ENCODE measurements at regions not wholly inside any gene's neighbourhood (a gene's known extent, or its start where the extent isn't known, plus 50 kb on each side); places are given as distances from the start of the nearest gene placed in this dataset.

DNA sequence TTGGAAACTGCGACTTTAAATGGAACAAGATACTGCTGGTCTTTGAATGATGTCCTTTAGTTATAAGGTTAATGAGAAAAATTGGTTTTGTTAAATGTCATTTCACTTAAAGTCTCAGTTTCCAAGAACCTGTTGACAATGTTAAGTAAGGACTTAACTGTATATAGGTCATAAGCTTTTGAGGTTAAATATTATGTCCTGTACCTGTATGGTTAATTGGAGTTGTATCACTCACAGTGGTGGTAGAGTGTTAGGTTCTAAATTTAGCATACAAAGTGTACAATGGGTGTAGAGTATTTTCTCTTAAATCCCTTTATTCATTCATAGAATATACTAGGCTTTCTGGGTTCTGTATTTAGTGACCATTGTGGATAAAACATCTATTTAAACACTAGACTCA, 110.2 kb downstream of the HAUS1 start:
- intact Hi-C loops (cut with micrococcal nuclease; ENCODE audit: unreplicated experiment): loop anchor here (5.0 kb wide), 1 partner anchor 42 kb away; a partner anchor contains a TSS
- no peak overlapping the region for H3K27ac Mint-ChIP-seq (ENCODE audit: unreplicated experiment)
- H3K36me3 ChIP-seq (ENCODE audit: control insufficient read depth, insufficient read depth, low read length): no peaks in the 10 kb centered on the region
- H3K27me3 ChIP-seq (replicated peaks; ENCODE audit: control insufficient read depth, insufficient read depth, low read length): no peaks in the 10 kb centered on the region
- H3K9me3 ChIP-seq: no peaks in the 10 kb centered on the region
- no peak for DNase-seq
- TF ChIP-seq, protein P1, sequence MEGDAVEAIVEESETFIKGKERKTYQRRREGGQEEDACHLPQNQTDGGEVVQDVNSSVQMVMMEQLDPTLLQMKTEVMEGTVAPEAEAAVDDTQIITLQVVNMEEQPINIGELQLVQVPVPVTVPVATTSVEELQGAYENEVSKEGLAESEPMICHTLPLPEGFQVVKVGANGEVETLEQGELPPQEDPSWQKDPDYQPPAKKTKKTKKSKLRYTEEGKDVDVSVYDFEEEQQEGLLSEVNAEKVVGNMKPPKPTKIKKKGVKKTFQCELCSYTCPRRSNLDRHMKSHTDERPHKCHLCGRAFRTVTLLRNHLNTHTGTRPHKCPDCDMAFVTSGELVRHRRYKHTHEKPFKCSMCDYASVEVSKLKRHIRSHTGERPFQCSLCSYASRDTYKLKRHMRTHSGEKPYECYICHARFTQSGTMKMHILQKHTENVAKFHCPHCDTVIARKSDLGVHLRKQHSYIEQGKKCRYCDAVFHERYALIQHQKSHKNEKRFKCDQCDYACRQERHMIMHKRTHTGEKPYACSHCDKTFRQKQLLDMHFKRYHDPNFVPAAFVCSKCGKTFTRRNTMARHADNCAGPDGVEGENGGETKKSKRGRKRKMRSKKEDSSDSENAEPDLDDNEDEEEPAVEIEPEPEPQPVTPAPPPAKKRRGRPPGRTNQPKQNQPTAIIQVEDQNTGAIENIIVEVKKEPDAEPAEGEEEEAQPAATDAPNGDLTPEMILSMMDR (IDR thresholded peaks at IDR 0.05; ENCODE audit: insufficient read depth in 1 of 2, low read depth in 1 of 2, low read length in 1 of 2, severe bottlenecking in 1 of 2, unreplicated experiment in 1 of 2): no peak
- POLR2A ChIA-PET: no interaction called here
- no peaks in the 10 kb centered on the region for H3K4me1 Mint-ChIP-seq (ENCODE audit: low read depth, unreplicated experiment)
- no peaks in the 10 kb centered on the region for H3K9me3 Mint-ChIP-seq (ENCODE audit: unreplicated experiment)
- no peak overlapping the region for H3K4me3 Mint-ChIP-seq (ENCODE audit: unreplicated experiment)
- CTCF ChIA-PET: no interaction called here
- H3K36me3 Mint-ChIP-seq (ENCODE audit: insufficient read depth, unreplicated experiment): peaks cover 18% of the 10 kb centered on the region
- no TSS peak for BruUV-seq (replicated peaks)
- no peaks in the 10 kb centered on the region for H3K27me3 Mint-ChIP-seq (ENCODE audit: insufficient read depth, unreplicated experiment)
- H3K4me3 ChIP-seq (ENCODE audit: low read depth, low read length): no peak overlapping the region
- no peaks in the 10 kb centered on the region for H3K4me1 ChIP-seq

DNA sequence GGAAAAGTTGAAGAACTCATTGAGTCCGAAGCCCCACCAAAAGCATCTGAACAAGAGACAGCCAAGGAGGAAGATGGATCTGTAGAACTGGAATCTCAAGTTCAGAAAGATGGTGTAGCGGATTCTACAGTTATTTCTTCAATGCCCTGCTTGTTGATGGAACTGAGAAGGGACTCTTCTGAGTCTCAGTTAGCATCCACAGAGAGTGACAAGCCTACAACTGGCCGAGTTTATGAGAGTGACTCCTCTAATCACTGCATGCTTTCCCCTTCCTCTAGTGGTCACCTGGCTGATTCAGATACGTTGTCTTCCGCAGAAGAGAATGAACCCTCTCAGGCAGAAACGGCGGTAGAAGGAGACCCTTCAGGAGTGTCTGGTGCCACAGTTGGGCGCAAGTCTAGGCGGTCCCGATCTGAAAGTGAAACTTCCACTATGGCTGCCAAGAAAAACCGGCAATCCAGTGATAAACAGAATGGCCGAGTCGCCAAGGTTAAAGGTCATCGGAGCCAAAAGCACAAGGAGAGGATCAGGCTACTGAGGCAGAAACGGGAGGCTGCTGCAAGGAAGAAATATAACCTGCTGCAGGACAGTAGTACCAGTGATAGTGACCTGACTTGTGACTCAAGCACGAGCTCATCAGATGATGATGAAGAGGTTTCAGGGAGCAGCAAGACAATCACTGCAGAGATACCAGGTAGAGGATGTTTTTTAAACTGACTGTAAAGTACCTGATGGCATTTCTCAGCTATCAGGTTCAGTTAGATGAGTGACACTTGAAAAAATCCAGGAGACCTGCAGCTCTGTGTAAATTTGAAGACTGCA, 111.9 kb downstream of the HAUS1 start:
- Histone ChIP-seq H3K4me3 (ENCODE audit: low read depth, low read length) (no peak overlapping the region), H3K27me3 (replicated peaks; ENCODE audit: control insufficient read depth, insufficient read depth, low read length) (no peaks in the 10 kb centered on the region)

DNA sequence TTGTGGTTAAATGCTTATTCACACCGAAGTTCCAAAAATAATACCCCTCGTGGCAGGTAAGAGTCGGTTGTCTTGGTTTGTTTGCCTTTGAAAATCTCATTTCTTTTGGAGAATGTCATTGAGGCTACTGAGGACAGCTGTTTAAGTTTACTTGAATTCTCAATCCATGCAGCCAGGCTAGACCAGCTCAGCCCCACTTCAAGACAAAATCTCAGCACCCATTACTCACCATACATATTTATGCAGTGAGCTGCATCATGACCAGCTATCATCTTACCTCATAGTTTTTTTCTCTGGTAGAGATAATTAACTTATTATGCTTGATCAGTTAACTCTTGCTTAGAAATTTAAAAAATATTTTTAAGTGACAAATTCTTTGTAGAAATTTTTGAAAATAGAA, 115.9 kb downstream of the HAUS1 start:
- Mint-ChIP-seq H3K36me3 (ENCODE audit: insufficient read depth, unreplicated experiment) (peaks cover 12% of the 10 kb centered on the region), H3K27ac (ENCODE audit: unreplicated experiment) (no peak overlapping the region), H3K27me3 (ENCODE audit: insufficient read depth, unreplicated experiment) (no peaks in the 10 kb centered on the region), H3K4me1 (ENCODE audit: low read depth, unreplicated experiment) (no peaks in the 10 kb centered on the region), H3K4me3 (ENCODE audit: unreplicated experiment) (no peak overlapping the region), H3K9me3 (ENCODE audit: unreplicated experiment) (no peaks in the 10 kb centered on the region)
- ChIA-PET POLR2A (no interaction called here), CTCF (no interaction called here)
- TF ChIP-seq, protein P1 (IDR thresholded peaks at IDR 0.05; ENCODE audit: insufficient read depth in 1 of 2, low read depth in 1 of 2, low read length in 1 of 2, severe bottlenecking in 1 of 2, unreplicated experiment in 1 of 2): no peak
- no peak for DNase-seq
- BruUV-seq (replicated peaks): no TSS peak
- H3K9me3 ChIP-seq: no peaks in the 10 kb centered on the region
- H3K4me1 ChIP-seq: no peaks in the 10 kb centered on the region
- no peak overlapping the region for H3K4me3 ChIP-seq (ENCODE audit: low read depth, low read length)
- no peaks in the 10 kb centered on the region for H3K27me3 ChIP-seq (replicated peaks; ENCODE audit: control insufficient read depth, insufficient read depth, low read length)
- no peaks in the 10 kb centered on the region for H3K36me3 ChIP-seq (ENCODE audit: control insufficient read depth, insufficient read depth, low read length)
- intact Hi-C loops (cut with micrococcal nuclease; ENCODE audit: unreplicated experiment): no loop called here

More for the DNA sequence above, 111.9 kb downstream of the HAUS1 start:
- H3K4me3 Mint-ChIP-seq (ENCODE audit: unreplicated experiment): no peak overlapping the region
- peaks cover 12% of the 10 kb centered on the region for H3K36me3 Mint-ChIP-seq (ENCODE audit: insufficient read depth, unreplicated experiment)
- H3K9me3 Mint-ChIP-seq (ENCODE audit: unreplicated experiment): no peaks in the 10 kb centered on the region
- no peaks in the 10 kb centered on the region for H3K36me3 ChIP-seq (ENCODE audit: control insufficient read depth, insufficient read depth, low read length)
- no peaks in the 10 kb centered on the region for H3K9me3 ChIP-seq
- no peak overlapping the region for H3K27ac Mint-ChIP-seq (ENCODE audit: unreplicated experiment)
- ChIA-PET POLR2A (no interaction called here), CTCF (interaction anchor here (0.8 kb wide), 1 partner anchor 43 kb away, joined by 3 read pairs; a partner anchor contains a TSS)
- TF ChIP-seq, protein P1 (IDR thresholded peaks at IDR 0.05; ENCODE audit: insufficient read depth in 1 of 2, low read depth in 1 of 2, low read length in 1 of 2, severe bottlenecking in 1 of 2, unreplicated experiment in 1 of 2): no peak
- intact Hi-C loops (cut with micrococcal nuclease; ENCODE audit: unreplicated experiment): no loop called here
- no peaks in the 10 kb centered on the region for H3K27me3 Mint-ChIP-seq (ENCODE audit: insufficient read depth, unreplicated experiment)
- H3K4me1 ChIP-seq: no peaks in the 10 kb centered on the region
- H3K4me1 Mint-ChIP-seq (ENCODE audit: low read depth, unreplicated experiment): no peaks in the 10 kb centered on the region
- DNase-seq: no peak
- BruUV-seq (replicated peaks): no TSS peak

All from Caco-2 (cell line).